ENCODE measurements at regions not wholly inside any gene's neighbourhood (a gene's known extent, or its start where the extent isn't known, plus 50 kb on each side); places are given as distances from the start of the nearest gene placed in this dataset.

DNA sequence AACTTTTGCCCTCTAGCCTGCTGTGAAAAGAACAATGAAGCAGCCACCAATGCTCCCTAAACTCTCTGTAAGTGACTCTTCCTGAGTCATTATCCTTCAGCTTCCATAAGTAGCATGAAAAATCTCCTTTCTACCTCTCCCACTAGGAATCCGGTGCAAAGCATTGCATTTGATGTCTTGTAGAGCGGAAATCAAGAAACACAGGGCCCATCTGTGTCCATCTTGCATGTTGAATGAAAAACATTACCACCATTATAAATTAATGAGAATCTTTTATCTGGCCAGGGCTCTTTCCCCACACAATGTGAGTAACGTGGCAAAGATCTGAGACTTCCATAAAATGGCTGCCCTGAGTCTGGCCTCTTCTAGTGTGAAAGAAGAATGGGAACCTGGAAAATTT lies 324.4 kb downstream of the ADGRL2 start:
- H3K79me2 ChIP-seq (ENCODE audit: control insufficient read depth, low read length): no peaks in the 10 kb centered on the region
- no peaks in the 10 kb centered on the region for H3K9me2 ChIP-seq (replicated peaks; ENCODE audit: control insufficient read depth, low read length)
- H3K27ac ChIP-seq (ENCODE audit: low read depth, low read length): no peak overlapping the region
- no peaks in the 10 kb centered on the region for H3F3A ChIP-seq (ENCODE audit: control insufficient read depth, insufficient read depth)
- no peaks in the 10 kb centered on the region for H3K36me3 ChIP-seq (ENCODE audit: control insufficient read depth, low read length)
- H3K9me3 ChIP-seq (ENCODE audit: control insufficient read depth, insufficient read depth, low read length): no peaks in the 10 kb centered on the region
- H3K4me3 ChIP-seq (ENCODE audit: low read length): no peak overlapping the region
- no peaks in the 10 kb centered on the region for H3K4me1 ChIP-seq (ENCODE audit: control insufficient read depth, low read length)
- H3K27me3 ChIP-seq (ENCODE audit: control insufficient read depth, low read length): no peaks in the 10 kb centered on the region
- TF ChIP-seq, protein P1, sequence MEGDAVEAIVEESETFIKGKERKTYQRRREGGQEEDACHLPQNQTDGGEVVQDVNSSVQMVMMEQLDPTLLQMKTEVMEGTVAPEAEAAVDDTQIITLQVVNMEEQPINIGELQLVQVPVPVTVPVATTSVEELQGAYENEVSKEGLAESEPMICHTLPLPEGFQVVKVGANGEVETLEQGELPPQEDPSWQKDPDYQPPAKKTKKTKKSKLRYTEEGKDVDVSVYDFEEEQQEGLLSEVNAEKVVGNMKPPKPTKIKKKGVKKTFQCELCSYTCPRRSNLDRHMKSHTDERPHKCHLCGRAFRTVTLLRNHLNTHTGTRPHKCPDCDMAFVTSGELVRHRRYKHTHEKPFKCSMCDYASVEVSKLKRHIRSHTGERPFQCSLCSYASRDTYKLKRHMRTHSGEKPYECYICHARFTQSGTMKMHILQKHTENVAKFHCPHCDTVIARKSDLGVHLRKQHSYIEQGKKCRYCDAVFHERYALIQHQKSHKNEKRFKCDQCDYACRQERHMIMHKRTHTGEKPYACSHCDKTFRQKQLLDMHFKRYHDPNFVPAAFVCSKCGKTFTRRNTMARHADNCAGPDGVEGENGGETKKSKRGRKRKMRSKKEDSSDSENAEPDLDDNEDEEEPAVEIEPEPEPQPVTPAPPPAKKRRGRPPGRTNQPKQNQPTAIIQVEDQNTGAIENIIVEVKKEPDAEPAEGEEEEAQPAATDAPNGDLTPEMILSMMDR (IDR thresholded peaks at IDR 0.05; ENCODE audit: low read depth, low read length, poor library complexity, severe bottlenecking): no peak
- no peak for TF ChIP-seq EZH2phosphoT487 (IDR thresholded peaks at IDR 0.05; ENCODE audit: borderline replicate concordance, low read length)
- H4K20me1 ChIP-seq (ENCODE audit: control insufficient read depth, insufficient read depth, low read depth, low read length): no peaks in the 10 kb centered on the region
- no peak overlapping the region for H3K4me2 ChIP-seq (ENCODE audit: low read length)

DNA sequence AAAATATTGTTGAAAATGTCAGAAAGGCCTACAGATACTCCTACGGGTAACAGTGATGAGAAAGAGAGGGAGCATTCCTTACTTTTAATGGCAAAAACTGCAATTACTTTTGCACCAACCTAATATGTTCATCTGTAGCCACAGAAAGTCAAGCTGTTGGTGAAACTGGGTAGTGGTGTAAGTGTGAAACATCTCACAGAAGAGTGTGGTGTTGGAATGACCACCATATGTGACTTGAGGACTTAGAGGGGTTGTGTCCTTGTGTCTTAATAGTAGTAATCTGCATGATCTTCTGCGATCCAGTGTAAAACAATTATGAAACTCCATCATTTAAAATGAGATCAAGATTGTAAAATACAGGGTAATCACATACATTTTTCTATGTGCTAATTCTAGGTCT lies 320.7 kb downstream of the ADGRL2 start:
- Histone ChIP-seq H3K36me3 (ENCODE audit: control insufficient read depth, low read length) (no peaks in the 10 kb centered on the region), H3K9me2 (replicated peaks; ENCODE audit: control insufficient read depth, low read length) (no peaks in the 10 kb centered on the region), H4K20me1 (ENCODE audit: control insufficient read depth, insufficient read depth, low read depth, low read length) (no peaks in the 10 kb centered on the region)

DNA sequence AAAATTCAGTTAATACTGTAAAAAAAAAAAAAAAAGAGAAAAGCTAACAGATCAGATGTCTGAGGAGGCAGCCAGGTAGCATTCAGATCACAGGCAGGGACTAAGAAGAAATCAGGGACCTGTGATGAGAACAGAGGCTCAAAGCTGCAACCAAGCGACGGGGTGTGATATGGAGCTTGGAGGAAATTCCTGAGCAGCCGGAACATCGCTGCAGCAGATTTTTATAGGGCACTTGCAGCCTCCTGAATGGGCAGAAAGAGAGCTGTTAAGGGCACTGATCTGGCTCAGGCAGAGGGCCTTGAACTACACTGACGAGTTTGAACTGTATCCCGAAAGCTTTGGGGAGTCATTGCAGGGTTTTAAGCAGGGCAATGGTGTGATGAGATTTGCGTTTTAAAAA lies 315.4 kb downstream of the ADGRL2 start:
- no peaks in the 10 kb centered on the region for H3F3A ChIP-seq (ENCODE audit: control insufficient read depth, insufficient read depth)
- no peaks in the 10 kb centered on the region for H3K9me2 ChIP-seq (replicated peaks; ENCODE audit: control insufficient read depth, low read length)
- H3K36me3 ChIP-seq (ENCODE audit: control insufficient read depth, low read length): no peaks in the 10 kb centered on the region
- TF ChIP-seq, protein P1 (IDR thresholded peaks at IDR 0.05; ENCODE audit: low read depth, low read length, poor library complexity, severe bottlenecking): no peak
- TF ChIP-seq EZH2phosphoT487 (IDR thresholded peaks at IDR 0.05; ENCODE audit: borderline replicate concordance, low read length): no peak
- no peaks in the 10 kb centered on the region for H3K27me3 ChIP-seq (ENCODE audit: control insufficient read depth, low read length)
- H3K27ac ChIP-seq (ENCODE audit: low read depth, low read length): no peak overlapping the region
- no peak overlapping the region for H3K4me3 ChIP-seq (ENCODE audit: low read length)
- no peaks in the 10 kb centered on the region for H3K4me1 ChIP-seq (ENCODE audit: control insufficient read depth, low read length)
- H3K4me2 ChIP-seq (ENCODE audit: low read length): no peak overlapping the region
- H4K20me1 ChIP-seq (ENCODE audit: control insufficient read depth, insufficient read depth, low read depth, low read length): no peaks in the 10 kb centered on the region
- H3K79me2 ChIP-seq (ENCODE audit: control insufficient read depth, low read length): no peaks in the 10 kb centered on the region
- H3K9me3 ChIP-seq (ENCODE audit: control insufficient read depth, insufficient read depth, low read length): no peaks in the 10 kb centered on the region

More for the DNA sequence above, 320.7 kb downstream of the ADGRL2 start:
- no peak for TF ChIP-seq EZH2phosphoT487 (IDR thresholded peaks at IDR 0.05; ENCODE audit: borderline replicate concordance, low read length)
- TF ChIP-seq, protein P1 (IDR thresholded peaks at IDR 0.05; ENCODE audit: low read depth, low read length, poor library complexity, severe bottlenecking): no peak
- Histone ChIP-seq H3K27me3 (ENCODE audit: control insufficient read depth, low read length) (no peaks in the 10 kb centered on the region), H3K4me3 (ENCODE audit: low read length) (no peak overlapping the region), H3K4me1 (ENCODE audit: control insufficient read depth, low read length) (no peaks in the 10 kb centered on the region), H3K27ac (ENCODE audit: low read depth, low read length) (no peak overlapping the region), H3K4me2 (ENCODE audit: low read length) (no peak overlapping the region), H3K9me3 (ENCODE audit: control insufficient read depth, insufficient read depth, low read length) (no peaks in the 10 kb centered on the region), H3K79me2 (ENCODE audit: control insufficient read depth, low read length) (no peaks in the 10 kb centered on the region), H3F3A (ENCODE audit: control insufficient read depth, insufficient read depth) (no peaks in the 10 kb centered on the region)

DNA sequence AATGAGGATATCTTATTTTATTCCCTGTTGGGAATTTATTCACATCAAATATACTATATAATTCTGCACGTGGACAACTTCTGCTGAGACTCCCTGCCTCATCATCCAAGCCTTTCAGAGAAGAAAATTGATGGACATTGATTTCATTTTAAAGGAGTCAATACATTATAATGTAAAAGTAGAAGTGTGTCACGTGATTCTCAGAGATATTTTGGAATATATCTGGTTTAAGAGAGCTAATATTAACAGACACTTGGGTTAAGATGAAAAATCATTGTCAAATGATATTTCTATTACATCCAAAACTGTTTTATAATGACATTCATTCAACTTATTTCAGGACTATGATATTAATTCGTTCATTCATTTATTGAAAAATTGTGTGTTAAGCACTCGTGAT lies 314.2 kb downstream of the ADGRL2 start:
- Histone ChIP-seq H4K20me1 (ENCODE audit: control insufficient read depth, insufficient read depth, low read depth, low read length) (no peaks in the 10 kb centered on the region), H3K79me2 (ENCODE audit: control insufficient read depth, low read length) (no peaks in the 10 kb centered on the region), H3K4me1 (ENCODE audit: control insufficient read depth, low read length) (no peaks in the 10 kb centered on the region), H3F3A (ENCODE audit: control insufficient read depth, insufficient read depth) (no peaks in the 10 kb centered on the region), H3K9me3 (ENCODE audit: control insufficient read depth, insufficient read depth, low read length) (no peaks in the 10 kb centered on the region), H3K36me3 (ENCODE audit: control insufficient read depth, low read length) (no peaks in the 10 kb centered on the region), H3K4me2 (ENCODE audit: low read length) (no peak overlapping the region), H3K27me3 (ENCODE audit: control insufficient read depth, low read length) (no peaks in the 10 kb centered on the region), H3K9me2 (replicated peaks; ENCODE audit: control insufficient read depth, low read length) (no peaks in the 10 kb centered on the region), H3K27ac (ENCODE audit: low read depth, low read length) (no peak overlapping the region), H3K4me3 (ENCODE audit: low read length) (no peak overlapping the region)
- TF ChIP-seq, protein P1 (IDR thresholded peaks at IDR 0.05; ENCODE audit: low read depth, low read length, poor library complexity, severe bottlenecking): no peak
- TF ChIP-seq EZH2phosphoT487 (IDR thresholded peaks at IDR 0.05; ENCODE audit: borderline replicate concordance, low read length): no peak
